HG03045 (cell line): ENCODE measurements at regions not wholly inside any gene's neighbourhood (a gene's known extent, or its start where the extent isn't known, plus 50 kb on each side); places are given as distances from the start of the nearest gene placed in this dataset.

Experiments used
- ATAC-seq: cut with Tn5 transposase; IDR thresholded peaks from one replicate; pipeline ENCODE4 v1.9.1; 2021; ENCODE audit warnings: mild to moderate bottlenecking, moderate library complexity; ENCODE audit not compliant: unreplicated experiment

GRCh38 chr4:14653338-14653737, 348.9 kb upstream of the CPEB2 start:
- no peak for ATAC-seq

- no peak for ATAC-seq
These were observed 343.0 kb upstream of the CPEB2 start for GRCh38 chr4:14659286-14659685.

GRCh38 chr4:14667624-14668151, 334.6 kb upstream of the CPEB2 start:
- no peak for ATAC-seq

- no peak for ATAC-seq
These were observed 334.0 kb upstream of the CPEB2 start for GRCh38 chr4:14668296-14668695.

- no peak for ATAC-seq
These were observed 332.9 kb upstream of the CPEB2 start for GRCh38 chr4:14669371-14669770.

GRCh38 chr4:14671146-14671545, 331.1 kb upstream of the CPEB2 start:
- no peak for ATAC-seq

- ATAC-seq: no peak
These were observed 326.8 kb upstream of the CPEB2 start for GRCh38 chr4:14675279-14675985.

- ATAC-seq: no peak
These were observed 322.4 kb upstream of the CPEB2 start for GRCh38 chr4:14679906-14680305.

GRCh38 chr4:14681330-14681729, 321.0 kb upstream of the CPEB2 start:
- no peak for ATAC-seq

GRCh38 chr4:14693728-14694127, 308.6 kb upstream of the CPEB2 start:
- no peak for ATAC-seq

- ATAC-seq: no peak
These were observed 307.0 kb upstream of the CPEB2 start for GRCh38 chr4:14695095-14695845.

- no peak for ATAC-seq
These were observed 302.2 kb upstream of the CPEB2 start for GRCh38 chr4:14700083-14700482.

GRCh38 chr4:14700544-14700943, 301.7 kb upstream of the CPEB2 start:
- no peak for ATAC-seq

- no peak for ATAC-seq
These were observed 300.9 kb upstream of the CPEB2 start for GRCh38 chr4:14701389-14701788.

GRCh38 chr4:14701896-14702295, 300.4 kb upstream of the CPEB2 start:
- no peak for ATAC-seq

- no peak for ATAC-seq
These were observed 293.7 kb upstream of the CPEB2 start for GRCh38 chr4:14708574-14708973.

- no peak for ATAC-seq
These were observed 291.0 kb upstream of the CPEB2 start for GRCh38 chr4:14711259-14711658.

GRCh38 chr4:14716691-14717090, 285.6 kb upstream of the CPEB2 start:
- ATAC-seq: no peak

- no peak for ATAC-seq
These were observed 283.2 kb upstream of the CPEB2 start for GRCh38 chr4:14719053-14719452.

GRCh38 chr4:14726441-14726840, 275.8 kb upstream of the CPEB2 start:
- no peak for ATAC-seq

- ATAC-seq: no peak
These were observed 275.4 kb upstream of the CPEB2 start for GRCh38 chr4:14726877-14727361.
